ENCODE measurements at regions not wholly inside any gene's neighbourhood (a gene's known extent, or its start where the extent isn't known, plus 50 kb on each side); places are given as distances from the start of the nearest gene placed in this dataset.

DNA sequence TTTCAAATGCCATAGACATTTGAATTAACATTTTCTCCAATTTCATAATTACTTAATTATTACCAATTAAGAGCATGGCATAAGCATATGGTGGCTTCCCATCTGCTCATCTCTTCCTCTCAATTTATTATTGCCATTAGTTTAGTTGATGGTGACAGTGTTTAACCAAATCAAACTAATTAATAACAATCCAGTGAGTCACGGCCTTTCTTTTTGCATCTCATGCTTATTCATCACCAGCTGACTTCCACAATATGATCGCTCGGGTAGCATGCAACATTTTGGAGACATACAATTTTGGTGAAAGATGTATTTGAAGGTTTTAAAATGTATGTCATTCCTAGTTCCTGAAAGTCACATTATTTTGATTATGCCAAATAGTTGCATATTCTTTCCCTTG is 172.8 kb upstream of the TACR3 start:
- TF ChIP-seq CTCF (IDR thresholded peaks at IDR 0.05; ENCODE audit: insufficient read depth, missing control alignments): no peak
- DNase-seq (ENCODE audit: insufficient read length, low spot score): no peak
- no peak for FAIRE-seq

DNA sequence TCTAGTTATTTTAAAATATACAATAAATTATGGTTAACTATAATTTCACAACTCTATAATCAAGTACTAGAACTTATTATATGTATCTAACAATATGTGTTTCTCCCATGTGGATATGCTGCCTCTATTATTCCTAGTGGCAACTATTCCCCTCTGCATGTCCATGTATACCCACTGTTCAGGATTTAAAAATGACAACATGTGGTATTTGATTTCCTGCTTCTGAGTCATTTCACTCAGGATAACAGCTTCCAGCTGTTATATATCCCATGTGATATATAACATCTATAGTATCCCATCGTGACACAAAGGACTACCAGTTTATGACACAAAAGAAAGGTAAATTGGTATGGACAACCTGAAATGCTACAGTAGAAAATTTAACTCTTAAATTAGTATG is 167.4 kb upstream of the TACR3 start:
- DNase-seq (ENCODE audit: insufficient read length, low spot score) (no peak), FAIRE-seq (no peak)
- TF ChIP-seq CTCF (IDR thresholded peaks at IDR 0.05; ENCODE audit: insufficient read depth, missing control alignments): no peak

- FAIRE-seq: no peak
- no peak for TF ChIP-seq CTCF (IDR thresholded peaks at IDR 0.05; ENCODE audit: insufficient read depth, missing control alignments)
Measured at GRCh38 chr4:103885152-103885551, 165.4 kb upstream of the TACR3 start.

DNA sequence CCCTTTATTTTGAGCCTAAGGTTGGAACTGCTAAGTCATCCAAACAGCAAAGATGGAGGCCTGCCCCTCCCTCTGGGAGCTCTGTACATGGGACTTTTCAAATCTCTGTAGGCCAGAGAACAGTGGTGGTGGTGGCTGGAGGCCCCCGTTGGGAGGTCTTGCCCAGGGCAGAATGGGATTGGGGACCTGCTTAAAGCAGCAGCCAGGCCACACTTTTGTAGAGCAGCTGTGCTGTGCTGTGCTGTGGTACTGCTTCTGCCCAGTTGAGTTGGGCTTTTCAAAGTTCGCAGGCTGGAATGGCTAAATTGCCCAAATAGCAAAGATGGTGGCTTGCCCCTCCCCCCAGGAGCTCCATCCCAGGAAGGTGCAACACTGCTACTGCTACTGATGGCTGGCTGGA is 147.5 kb upstream of the TACR3 start:
- FAIRE-seq (no peak), DNase-seq (ENCODE audit: insufficient read length, low spot score) (no peak)
- TF ChIP-seq CTCF (IDR thresholded peaks at IDR 0.05; ENCODE audit: insufficient read depth, missing control alignments): no peak

More at GRCh38 chr4:103885152-103885551, 165.4 kb upstream of the TACR3 start:
- no peak for DNase-seq (ENCODE audit: insufficient read length, low spot score)

DNA sequence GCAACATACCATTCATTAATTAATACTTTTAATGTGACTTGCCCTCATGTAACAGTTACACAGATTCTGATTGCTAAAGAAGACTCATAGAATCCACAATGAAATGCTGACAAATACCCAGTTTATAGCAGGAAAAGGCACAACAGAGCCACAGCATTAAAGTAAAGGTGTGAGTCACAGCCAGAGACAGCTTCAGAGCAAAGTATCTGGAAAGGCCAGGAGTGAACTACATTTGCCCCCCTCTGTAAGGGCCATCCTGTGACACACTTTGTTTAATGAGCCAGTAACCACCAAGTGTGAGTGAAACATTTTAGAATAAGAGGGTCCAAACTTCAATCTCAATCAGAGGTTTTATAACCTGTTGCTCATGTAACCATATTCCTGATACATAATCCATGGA is 133.8 kb upstream of the TACR3 start:
- FAIRE-seq: no peak
- no peak for TF ChIP-seq CTCF (IDR thresholded peaks at IDR 0.05; ENCODE audit: insufficient read depth, missing control alignments)
- no peak for DNase-seq (ENCODE audit: insufficient read length, low spot score)

DNA sequence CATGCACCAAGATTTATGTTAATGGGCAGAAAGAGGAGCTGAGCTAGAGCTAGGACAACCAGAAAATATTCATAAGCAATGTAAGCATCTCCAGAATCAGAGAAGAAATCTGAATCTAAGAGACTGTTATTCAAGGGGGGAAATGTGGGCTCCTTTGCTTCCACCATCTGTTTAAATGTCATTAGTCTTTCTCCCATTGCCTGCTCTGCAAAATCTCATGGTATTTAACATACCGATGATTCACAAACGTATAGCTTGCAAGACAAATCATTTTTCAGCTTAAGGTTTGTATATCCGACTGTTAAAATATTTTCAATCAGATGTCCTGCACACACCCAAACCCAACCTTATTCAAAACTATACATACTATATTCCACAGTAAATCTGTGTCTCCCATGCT is 133.4 kb upstream of the TACR3 start:
- no peak for FAIRE-seq
- no peak for DNase-seq (ENCODE audit: insufficient read length, low spot score)
- TF ChIP-seq CTCF (IDR thresholded peaks at IDR 0.05; ENCODE audit: insufficient read depth, missing control alignments): no peak

GRCh38 chr4:103845075-103845474 is 125.3 kb upstream of the TACR3 start:
- no peak for FAIRE-seq

More at GRCh38 chr4:103845075-103845474, 125.3 kb upstream of the TACR3 start:
- TF ChIP-seq CTCF (IDR thresholded peaks at IDR 0.05; ENCODE audit: insufficient read depth, missing control alignments): no peak
- no peak for DNase-seq (ENCODE audit: insufficient read length, low spot score)

All from D721Med (cell line).